ENCODE measurements at regions not wholly inside any gene's neighbourhood (a gene's known extent, or its start where the extent isn't known, plus 50 kb on each side); places are given as distances from the start of the nearest gene placed in this dataset.

GRCh38 chrX:80098038-80098437 is 83.5 kb downstream of the TBX22 start:
- no peak for DNase-seq

GRCh38 chrX:80120335-80120734 is 105.8 kb downstream of the TBX22 start:
- no peak for DNase-seq

GRCh38 chrX:80138938-80139337 is 124.4 kb downstream of the TBX22 start:
- DNase-seq, result no peak

GRCh38 chrX:80139564-80139963 is 125.0 kb downstream of the TBX22 start:
- DNase-seq, result no peak

- no peak for DNase-seq
Observed at GRCh38 chrX:80170581-80170980, 156.0 kb downstream of the TBX22 start.

GRCh38 chrX:80173261-80173660 is 158.7 kb downstream of the TBX22 start:
- no peak for DNase-seq

- no peak for DNase-seq
Observed at GRCh38 chrX:80174925-80175574, 160.5 kb downstream of the TBX22 start.

- DNase-seq, result no peak
Observed at GRCh38 chrX:80181079-80181478, 166.5 kb downstream of the TBX22 start.

GRCh38 chrX:80184854-80185253 is 170.3 kb downstream of the TBX22 start:
- DNase-seq, result no peak

- no peak for DNase-seq
Observed at GRCh38 chrX:80206647-80207046, 192.1 kb downstream of the TBX22 start.

- DNase-seq, result no peak
Observed at GRCh38 chrX:80207327-80207726, 192.8 kb downstream of the TBX22 start.

- no peak for DNase-seq
Observed at GRCh38 chrX:80216086-80216485, 201.5 kb downstream of the TBX22 start.

- DNase-seq, result no peak
Observed at GRCh38 chrX:80223982-80224579, 196.2 kb upstream of the TENT5D start.

- DNase-seq, result no peak
Observed at GRCh38 chrX:80229626-80230025, 190.6 kb upstream of the TENT5D start.

GRCh38 chrX:80237072-80237471 is 183.2 kb upstream of the TENT5D start:
- no peak for DNase-seq

GRCh38 chrX:80246271-80246670 is 174.0 kb upstream of the TENT5D start:
- DNase-seq, result no peak

- no peak for DNase-seq
Observed at GRCh38 chrX:80266287-80266686, 154.0 kb upstream of the TENT5D start.

GRCh38 chrX:80266979-80267378 is 153.3 kb upstream of the TENT5D start:
- no peak for DNase-seq

GRCh38 chrX:80267790-80268189 is 152.5 kb upstream of the TENT5D start:
- DNase-seq, result no peak

- no peak for DNase-seq
Observed at GRCh38 chrX:80282535-80282934, 137.7 kb upstream of the TENT5D start.

GRCh38 chrX:80285131-80285773 is 135.0 kb upstream of the TENT5D start:
- DNase-seq, result no peak

- DNase-seq, result no peak
Observed at GRCh38 chrX:80290834-80291233, 129.4 kb upstream of the TENT5D start.

- no peak for DNase-seq
Observed at GRCh38 chrX:80293354-80293753, 126.9 kb upstream of the TENT5D start.

GRCh38 chrX:80306007-80306406 is 114.2 kb upstream of the TENT5D start:
- no peak for DNase-seq

GRCh38 chrX:80312448-80312847 is 107.8 kb upstream of the TENT5D start:
- no peak for DNase-seq

Measured in stimulated activated CD4-positive, alpha-beta T cell treated with anti-CD3 and anti-CD28 coated beads, Interleukin-4, amount 100 ng/mL, for 1 hour (primary cell).